Astrocyte (in vitro differentiated cells and primary cell): ENCODE measurements at regions not wholly inside any gene's neighbourhood (a gene's known extent, or its start where the extent isn't known, plus 50 kb on each side); places are given as distances from the start of the nearest gene placed in this dataset.

Experiments used
- CTCF ChIP-seq: IDR thresholded peaks from 2 replicates; pipeline ENCODE4 v1.5.1; 2011; ENCODE audit warnings: low read depth, mild to moderate bottlenecking, inconsistent platforms, low read length, moderate library complexity; ENCODE audit not compliant: insufficient read depth
- EZH2 ChIP-seq: IDR thresholded peaks from 2 replicates; pipeline ENCODE4 v1.6.1; 2012; ENCODE audit warnings: mild to moderate bottlenecking, low read length, inconsistent platforms; ENCODE audit not compliant: insufficient read depth

- TF ChIP-seq EZH2, result no peak
- no peak for TF ChIP-seq CTCF
These were observed 184.2 kb downstream of the EFNB2 start for GRCh38 chr13:106351251-106351650.
